Head of caudate nucleus (tissue), 42 donors: ENCODE measurements at regions not wholly inside any gene's neighbourhood (a gene's known extent, or its start where the extent isn't known, plus 50 kb on each side); places are given as distances from the start of the nearest gene placed in this dataset.

ENCODE experiments used
- DNase-seq, 42 donors: peaks; one replicate each; pipeline versions ENCODE4 v3.0.0 to v3.0.0-alpha.2; 2020 to 2021; ENCODE audit warnings: mixed read lengths in 7 of 42
- intact Hi-C: fragments of 100-400 bp; cut with DNase I; formaldehyde crosslinking; loops from one replicate; pipeline ENCODE4 v1.15.0; 2022

DNA sequence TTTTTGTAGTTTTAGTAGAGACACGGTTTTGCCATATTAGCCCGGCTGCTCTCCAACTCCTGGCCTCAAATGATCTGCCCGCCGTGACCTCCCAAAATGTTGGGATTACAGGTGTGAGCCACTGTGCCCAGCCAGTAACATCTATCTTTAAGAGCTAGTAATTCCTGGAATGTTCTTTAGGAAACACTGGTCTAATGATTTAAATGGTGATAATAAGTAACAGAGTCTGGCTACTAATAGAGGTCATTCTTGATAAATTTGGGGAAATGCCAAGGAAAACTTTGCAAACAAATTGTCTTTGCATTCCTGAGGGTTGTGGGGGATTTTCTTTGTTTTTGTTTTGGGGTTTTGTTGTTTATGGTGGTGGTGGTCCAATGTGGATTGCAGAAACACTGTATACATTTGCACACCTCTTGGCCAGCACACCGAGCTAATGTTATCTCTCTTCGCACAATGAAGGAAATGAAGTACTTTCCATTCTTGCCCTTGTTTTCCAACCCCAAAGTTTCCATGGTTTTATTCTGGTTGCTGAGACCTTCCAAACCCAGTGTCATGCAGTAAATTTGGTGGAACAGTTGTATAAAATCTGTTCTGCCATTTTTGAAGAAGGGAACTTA is 51.3 kb upstream of the WIPF3 start:
- intact Hi-C loops, result loop anchor here (10.0 kb wide), 1 partner anchor 310 kb away; no protein-coding TSS in a partner anchor
- no peak for DNase-seq
